Sigmoid colon (tissue), 4 donors: ENCODE measurements at regions not wholly inside any gene's neighbourhood (a gene's known extent, or its start where the extent isn't known, plus 50 kb on each side); places are given as distances from the start of the nearest gene placed in this dataset.

Source experiments
- EP300 ChIP-seq, 4 donors: sonication (generic); formaldehyde crosslinking; IDR thresholded peaks; one replicate each; pipeline ENCODE4 v1.6.1; 2017; ENCODE audit warnings: antibody characterized with exemption in 4 of 4
- POLR2AphosphoS5 ChIP-seq, 4 donors: sonication (generic); formaldehyde crosslinking; IDR thresholded peaks; one replicate each; pipeline ENCODE4 v1.6.1; 2017; ENCODE audit warnings: antibody characterized with exemption in 4 of 4
- TF ChIP-seq, protein P1 (sequence below), 4 experiments: fragments of 450-650 bp in 3 of 4; fragments of 200-600 bp in 1 of 4; IDR thresholded peaks; one replicate each; pipeline ENCODE4 v1.5.1; 2016 to 2019; ENCODE audit warnings: antibody characterized with exemption in 4 of 4, mild to moderate bottlenecking in 3 of 4, moderate library complexity in 2 of 4

DNA sequence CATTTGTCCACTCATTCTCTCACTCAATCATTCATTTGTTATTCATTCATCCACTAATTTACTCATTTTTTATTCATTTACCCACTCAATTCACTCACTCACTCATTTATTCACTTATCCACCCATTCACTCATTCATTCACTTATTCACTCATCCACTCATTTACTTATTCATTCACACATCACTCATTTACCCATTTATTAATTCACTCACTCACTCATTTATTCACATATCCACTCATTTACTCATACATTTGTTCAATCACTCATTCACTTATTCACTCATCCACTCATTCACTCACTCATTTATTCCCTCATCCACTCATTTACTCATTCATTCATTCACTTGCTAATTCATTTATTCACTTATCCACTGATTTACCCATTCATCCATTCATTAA, 129.1 kb downstream of the TTLL2 start:
- TF ChIP-seq, protein P1, sequence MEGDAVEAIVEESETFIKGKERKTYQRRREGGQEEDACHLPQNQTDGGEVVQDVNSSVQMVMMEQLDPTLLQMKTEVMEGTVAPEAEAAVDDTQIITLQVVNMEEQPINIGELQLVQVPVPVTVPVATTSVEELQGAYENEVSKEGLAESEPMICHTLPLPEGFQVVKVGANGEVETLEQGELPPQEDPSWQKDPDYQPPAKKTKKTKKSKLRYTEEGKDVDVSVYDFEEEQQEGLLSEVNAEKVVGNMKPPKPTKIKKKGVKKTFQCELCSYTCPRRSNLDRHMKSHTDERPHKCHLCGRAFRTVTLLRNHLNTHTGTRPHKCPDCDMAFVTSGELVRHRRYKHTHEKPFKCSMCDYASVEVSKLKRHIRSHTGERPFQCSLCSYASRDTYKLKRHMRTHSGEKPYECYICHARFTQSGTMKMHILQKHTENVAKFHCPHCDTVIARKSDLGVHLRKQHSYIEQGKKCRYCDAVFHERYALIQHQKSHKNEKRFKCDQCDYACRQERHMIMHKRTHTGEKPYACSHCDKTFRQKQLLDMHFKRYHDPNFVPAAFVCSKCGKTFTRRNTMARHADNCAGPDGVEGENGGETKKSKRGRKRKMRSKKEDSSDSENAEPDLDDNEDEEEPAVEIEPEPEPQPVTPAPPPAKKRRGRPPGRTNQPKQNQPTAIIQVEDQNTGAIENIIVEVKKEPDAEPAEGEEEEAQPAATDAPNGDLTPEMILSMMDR (IDR thresholded peaks at IDR 0.05): no peak
- TF ChIP-seq POLR2AphosphoS5 (IDR thresholded peaks at IDR 0.05) (no peak), EP300 (IDR thresholded peaks at IDR 0.05) (no peak)
